ENCODE measurements at regions not wholly inside any gene's neighbourhood (a gene's known extent, or its start where the extent isn't known, plus 50 kb on each side); places are given as distances from the start of the nearest gene placed in this dataset.

- no peak for TF ChIP-seq GATA3 (IDR thresholded peaks at IDR 0.05; ENCODE audit: low read depth, low read length)
- TF ChIP-seq GATA2 (IDR thresholded peaks at IDR 0.05; ENCODE audit: low read depth, low read length) = no peak
Observed at GRCh38 chr17:72342627-72343527, 222.1 kb downstream of the SOX9 start.

- TF ChIP-seq GATA2 (IDR thresholded peaks at IDR 0.05; ENCODE audit: low read depth, low read length) (no peak), GATA3 (IDR thresholded peaks at IDR 0.05; ENCODE audit: low read depth, low read length) (no peak)
Observed at GRCh38 chr17:72343911-72344310, 223.1 kb downstream of the SOX9 start.

GRCh38 chr17:72344613-72345012 is 223.8 kb downstream of the SOX9 start:
- TF ChIP-seq GATA3 (IDR thresholded peaks at IDR 0.05; ENCODE audit: low read depth, low read length) (no peak), GATA2 (IDR thresholded peaks at IDR 0.05; ENCODE audit: low read depth, low read length) (no peak)

GRCh38 chr17:72345088-72345487 is 224.3 kb downstream of the SOX9 start:
- TF ChIP-seq GATA2 (IDR thresholded peaks at IDR 0.05; ENCODE audit: low read depth, low read length) = no peak
- TF ChIP-seq GATA3 (IDR thresholded peaks at IDR 0.05; ENCODE audit: low read depth, low read length) = no peak

- TF ChIP-seq GATA3 (IDR thresholded peaks at IDR 0.05; ENCODE audit: low read depth, low read length) = no peak
- TF ChIP-seq GATA2 (IDR thresholded peaks at IDR 0.05; ENCODE audit: low read depth, low read length) = no peak
Observed at GRCh38 chr17:72345536-72345935, 224.7 kb downstream of the SOX9 start.

GRCh38 chr17:72346306-72346705 is 225.5 kb downstream of the SOX9 start:
- TF ChIP-seq GATA2 (IDR thresholded peaks at IDR 0.05; ENCODE audit: low read depth, low read length) = no peak
- TF ChIP-seq GATA3 (IDR thresholded peaks at IDR 0.05; ENCODE audit: low read depth, low read length) = no peak

GRCh38 chr17:72349011-72349410 is 228.2 kb downstream of the SOX9 start:
- TF ChIP-seq GATA3 (IDR thresholded peaks at IDR 0.05; ENCODE audit: low read depth, low read length) = no peak
- TF ChIP-seq GATA2 (IDR thresholded peaks at IDR 0.05; ENCODE audit: low read depth, low read length) = no peak

GRCh38 chr17:72349491-72349995 is 228.7 kb downstream of the SOX9 start:
- peak; percentile 88 for TF ChIP-seq GATA3 (IDR thresholded peaks at IDR 0.05; ENCODE audit: low read depth, low read length)
- peak; percentile 99 for TF ChIP-seq GATA2 (IDR thresholded peaks at IDR 0.05; ENCODE audit: low read depth, low read length)

- TF ChIP-seq GATA2 (IDR thresholded peaks at IDR 0.05; ENCODE audit: low read depth, low read length) = no peak
- no peak for TF ChIP-seq GATA3 (IDR thresholded peaks at IDR 0.05; ENCODE audit: low read depth, low read length)
Observed at GRCh38 chr17:72350073-72350472, 229.3 kb downstream of the SOX9 start.

GRCh38 chr17:72351365-72351764 is 230.5 kb downstream of the SOX9 start:
- TF ChIP-seq GATA2 (IDR thresholded peaks at IDR 0.05; ENCODE audit: low read depth, low read length) (no peak), GATA3 (IDR thresholded peaks at IDR 0.05; ENCODE audit: low read depth, low read length) (no peak)

GRCh38 chr17:72351884-72352346 is 231.1 kb downstream of the SOX9 start:
- TF ChIP-seq GATA2 (IDR thresholded peaks at IDR 0.05; ENCODE audit: low read depth, low read length) = peak; percentile 93
- TF ChIP-seq GATA3 (IDR thresholded peaks at IDR 0.05; ENCODE audit: low read depth, low read length) = no peak; the same call in 1 of the 2 replicates

GRCh38 chr17:72353502-72353901 is 232.7 kb downstream of the SOX9 start:
- TF ChIP-seq GATA3 (IDR thresholded peaks at IDR 0.05; ENCODE audit: low read depth, low read length) (no peak), GATA2 (IDR thresholded peaks at IDR 0.05; ENCODE audit: low read depth, low read length) (peak; percentile 66)

- TF ChIP-seq GATA3 (IDR thresholded peaks at IDR 0.05; ENCODE audit: low read depth, low read length) = no peak
- TF ChIP-seq GATA2 (IDR thresholded peaks at IDR 0.05; ENCODE audit: low read depth, low read length) = no peak
Observed at GRCh38 chr17:72354071-72354470, 233.3 kb downstream of the SOX9 start.

- TF ChIP-seq GATA3 (IDR thresholded peaks at IDR 0.05; ENCODE audit: low read depth, low read length) (no peak), GATA2 (IDR thresholded peaks at IDR 0.05; ENCODE audit: low read depth, low read length) (no peak)
Observed at GRCh38 chr17:72357764-72358365, 237.0 kb downstream of the SOX9 start.
